ENCODE measurements at regions not wholly inside any gene's neighbourhood (a gene's known extent, or its start where the extent isn't known, plus 50 kb on each side); places are given as distances from the start of the nearest gene placed in this dataset.

DNA sequence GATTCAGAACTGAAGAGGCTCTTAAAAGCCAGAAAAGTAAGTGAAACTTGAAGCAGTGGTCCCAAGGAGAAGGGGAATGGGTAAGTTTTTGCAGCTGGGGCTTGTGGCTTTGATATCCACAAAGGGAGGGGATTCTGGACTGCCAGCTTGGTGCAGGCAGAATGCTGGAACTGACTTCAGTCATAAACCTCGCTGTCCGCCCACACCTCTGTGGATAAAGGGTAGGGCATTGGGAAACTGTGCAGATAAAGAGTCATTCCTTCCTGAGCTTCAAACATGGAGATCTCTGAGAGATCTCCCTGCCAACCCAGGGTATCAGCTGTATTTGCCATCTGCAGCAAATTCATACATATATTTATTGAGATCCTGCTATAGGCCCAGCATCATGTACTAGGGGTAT, 124.3 kb upstream of the OR9Q1 start:
- H3K9me3 ChIP-seq = no peaks in the 10 kb centered on the region
- 59 to 79% (median 74%) methylated on average over 2 of the region's 2 CpGs for WGBS, 3 donors
- no peaks in the 10 kb centered on the region for H3K4me1 ChIP-seq
- DNase-seq (no peak), ATAC-seq (no peak)
- no peak overlapping the region for H3K27ac ChIP-seq
- H3K27me3 ChIP-seq (ENCODE audit: insufficient read depth in 3 of 3, low read length in 2 of 3) = no peaks in the 10 kb centered on the region
- no peaks in the 10 kb centered on the region for H3K36me3 ChIP-seq (ENCODE audit: insufficient read depth in 1 of 2, low read depth in 1 of 2)
- intact Hi-C loops (cut with DNase I) = no loop called here
- no peak for TF ChIP-seq CTCF (IDR thresholded peaks at IDR 0.05)
- H3K4me3 ChIP-seq = no peak overlapping the region

DNA sequence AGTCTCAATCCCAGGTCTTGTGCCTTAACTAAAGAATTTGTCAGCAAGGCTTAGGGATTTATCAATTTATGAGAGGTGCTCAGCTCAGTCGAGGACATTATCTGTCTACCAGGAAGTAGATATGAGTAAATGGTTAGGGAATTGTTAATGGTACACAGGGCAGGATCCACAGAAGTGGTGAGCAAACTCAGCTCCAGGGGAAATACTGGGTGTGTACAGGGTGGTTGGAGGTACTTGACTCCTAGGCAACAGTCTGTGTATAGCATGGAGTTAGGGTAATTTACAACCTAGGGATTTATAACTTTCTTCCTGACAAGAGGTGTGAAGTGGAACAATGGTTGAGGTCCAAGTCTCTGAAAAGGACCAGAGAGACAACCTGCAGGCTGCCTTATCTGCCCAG, 123.4 kb upstream of the OR9Q1 start:
- DNase-seq (no peak), ATAC-seq (no peak)
- WGBS, 3 donors = 52 to 68% (median 67%) methylated on average over 1 of the region's 1 CpG
- no peak for TF ChIP-seq CTCF (IDR thresholded peaks at IDR 0.05)
- Histone ChIP-seq H3K36me3 (ENCODE audit: insufficient read depth in 1 of 2, low read depth in 1 of 2) (no peaks in the 10 kb centered on the region), H3K27me3 (ENCODE audit: insufficient read depth in 3 of 3, low read length in 2 of 3) (no peaks in the 10 kb centered on the region), H3K4me3 (no peak overlapping the region), H3K9me3 (no peaks in the 10 kb centered on the region), H3K4me1 (no peaks in the 10 kb centered on the region), H3K27ac (no peak overlapping the region)
- intact Hi-C loops (cut with DNase I) = no loop called here

DNA sequence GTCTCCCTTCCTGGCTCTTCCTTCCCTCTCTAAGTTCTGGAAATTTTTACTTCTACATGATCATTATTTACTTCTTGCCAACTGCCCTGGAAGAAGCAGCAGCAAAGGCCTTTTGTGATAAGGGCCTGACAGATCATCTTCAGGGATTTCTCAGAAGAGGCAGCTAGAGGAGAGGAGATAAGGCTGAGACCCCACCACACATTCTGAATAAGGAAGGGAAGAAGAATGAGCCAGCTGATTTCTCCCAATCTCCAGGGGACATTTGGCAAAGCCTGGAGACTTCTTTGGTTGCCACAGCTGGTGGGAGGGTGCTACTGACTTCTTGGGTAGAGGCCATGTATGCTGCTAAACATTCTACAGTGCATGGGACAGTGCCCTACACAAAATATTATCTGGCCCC, 122.4 kb upstream of the OR9Q1 start:
- no peak for ATAC-seq

GRCh38 chr11:57901756-57902155, 121.9 kb upstream of the OR9Q1 start:
- Histone ChIP-seq H3K4me3 (no peak overlapping the region), H3K27me3 (ENCODE audit: insufficient read depth in 3 of 3, low read length in 2 of 3) (no peaks in the 10 kb centered on the region), H3K27ac (no peak overlapping the region), H3K4me1 (no peaks in the 10 kb centered on the region), H3K36me3 (ENCODE audit: insufficient read depth in 1 of 2, low read depth in 1 of 2) (no peaks in the 10 kb centered on the region), H3K9me3 (no peaks in the 10 kb centered on the region)
- TF ChIP-seq CTCF (IDR thresholded peaks at IDR 0.05) = no peak
- WGBS, 3 donors = 71 to 81% (median 74%) methylated on average over 4 to 5 of the region's 5 CpGs
- intact Hi-C loops (cut with DNase I) = no loop called here
- no peak for ATAC-seq
- no peak for DNase-seq

More for the DNA sequence above, 122.4 kb upstream of the OR9Q1 start:
- H3K4me3 ChIP-seq = no peak overlapping the region
- no peaks in the 10 kb centered on the region for H3K36me3 ChIP-seq (ENCODE audit: insufficient read depth in 1 of 2, low read depth in 1 of 2)
- H3K9me3 ChIP-seq = no peaks in the 10 kb centered on the region
- no peak for TF ChIP-seq CTCF (IDR thresholded peaks at IDR 0.05)
- no peaks in the 10 kb centered on the region for H3K27me3 ChIP-seq (ENCODE audit: insufficient read depth in 3 of 3, low read length in 2 of 3)
- no peak overlapping the region for H3K27ac ChIP-seq
- no peaks in the 10 kb centered on the region for H3K4me1 ChIP-seq
- intact Hi-C loops (cut with DNase I) = no loop called here
- DNase-seq = no peak

DNA sequence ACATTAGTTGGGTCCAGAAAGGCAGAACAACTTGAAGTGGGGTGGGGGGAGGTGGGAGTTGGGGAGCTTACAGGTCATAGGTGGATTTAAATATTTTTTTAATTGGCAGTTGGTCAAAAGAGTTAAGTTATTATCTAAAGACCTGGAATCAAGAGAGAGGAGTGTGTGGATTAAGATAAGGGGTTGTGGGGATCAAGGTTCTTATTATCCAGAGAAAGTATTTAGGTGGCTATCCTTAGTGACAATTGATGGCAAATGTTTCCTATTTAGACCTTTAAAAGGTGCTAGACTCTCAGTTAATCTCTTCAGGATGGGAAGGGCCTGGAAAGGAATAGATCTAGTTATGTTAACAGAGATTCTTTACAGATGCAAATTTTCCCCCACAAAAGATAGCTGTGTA, 120.7 kb upstream of the OR9Q1 start:
- intact Hi-C loops (cut with DNase I) = no loop called here
- no peak for DNase-seq
- Histone ChIP-seq H3K27ac (no peak overlapping the region), H3K9me3 (no peaks in the 10 kb centered on the region), H3K36me3 (ENCODE audit: insufficient read depth in 1 of 2, low read depth in 1 of 2) (no peaks in the 10 kb centered on the region), H3K4me3 (no peak overlapping the region), H3K27me3 (ENCODE audit: insufficient read depth in 3 of 3, low read length in 2 of 3) (no peaks in the 10 kb centered on the region), H3K4me1 (no peaks in the 10 kb centered on the region)
- no peak for ATAC-seq
- TF ChIP-seq CTCF (IDR thresholded peaks at IDR 0.05) = no peak

All from psoas muscle (tissue), 7 donors.